ENCODE measurements at regions not wholly inside any gene's neighbourhood (a gene's known extent, or its start where the extent isn't known, plus 50 kb on each side); places are given as distances from the start of the nearest gene placed in this dataset.
A peak's percentile ranks its signal among the peaks of the same experiment; 100 is the strongest.
"Not testable (repeated sequence)": the region's sequence is repeated elsewhere in the genome, so short reads cannot be mapped to it uniquely, and the experiment has no call there.

DNA sequence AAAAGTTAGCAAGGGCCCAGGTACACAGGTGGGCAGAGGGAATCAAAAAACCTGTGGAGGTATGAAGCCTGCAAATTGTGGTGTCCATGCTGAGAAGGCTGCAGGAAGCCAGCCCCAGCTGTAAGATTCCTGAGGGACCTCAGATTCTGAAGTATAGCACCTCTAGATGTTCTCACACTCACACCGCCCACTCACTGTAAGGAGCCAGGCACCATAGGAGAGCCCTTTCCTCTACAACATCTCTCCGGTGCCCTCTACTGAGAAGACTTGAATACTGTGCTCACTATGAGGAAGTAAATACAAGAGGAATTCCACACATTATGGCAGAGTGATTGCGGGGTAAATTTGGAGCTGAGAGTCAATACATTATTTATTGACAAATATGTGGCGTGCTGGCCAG is 68.9 kb upstream of the RUBCNL start:
- in situ Hi-C loops (cut with MboI; ENCODE audit: low sequenced_read_pairs); CTCF ChIA-PET; H2BK15ac ChIP-seq (ENCODE audit: low read depth, low read length); intact Hi-C loops (cut with micrococcal nuclease); H3K27ac ChIP-seq (ENCODE audit: insufficient read depth, low read length); H3K18ac ChIP-seq (ENCODE audit: low read depth, low read length); H4K20me1 ChIP-seq (ENCODE audit: insufficient read depth, low read length); H3K79me1 ChIP-seq (ENCODE audit: low read depth in 1 of 2, low read length in 2 of 2); H2AK9ac ChIP-seq (replicated peaks; ENCODE audit: low read depth, low read length, poor library complexity); H3K56ac ChIP-seq (ENCODE audit: extremely low read depth, insufficient read depth, low read length); H2AK5ac ChIP-seq (ENCODE audit: low read depth, low read length); H2BK20ac ChIP-seq (ENCODE audit: low read depth, low read length); H3K9ac ChIP-seq (ENCODE audit: low read depth, low read length); H2BK5ac ChIP-seq (ENCODE audit: low read depth, low read length, poor library complexity, severe bottlenecking); BruUV-seq (replicated peaks); H3K23ac ChIP-seq (ENCODE audit: low read depth, low read length); H3K14ac ChIP-seq (replicated peaks; ENCODE audit: low read depth, low read length); H2BK120ac ChIP-seq (ENCODE audit: low read depth, low read length); H2AFZ ChIP-seq (replicated peaks; ENCODE audit: low read length, poor library complexity); POLR2A ChIA-PET (ENCODE audit: unreplicated experiment); H3K4me2 ChIP-seq (ENCODE audit: low read depth, low read length); H3K9me1 ChIP-seq (ENCODE audit: insufficient read depth, low read length); H3K4ac ChIP-seq (ENCODE audit: low read depth, low read length); H3K36me3 ChIP-seq (ENCODE audit: control insufficient read depth, insufficient read depth, low read length); H3K4me1 ChIP-seq (ENCODE audit: control insufficient read depth, insufficient read depth, low read length); H4K5ac ChIP-seq (ENCODE audit: low read depth, low read length); H4K91ac ChIP-seq (ENCODE audit: insufficient read depth, low read depth, low read length); H3K9me3 ChIP-seq (ENCODE audit: control insufficient read depth, insufficient read depth, low read length); H4K8ac ChIP-seq (ENCODE audit: low read depth in 2 of 2, low read length in 2 of 2); H3K27me3 ChIP-seq (ENCODE audit: control insufficient read depth, insufficient read depth, low read length); dilution Hi-C loops (cut with HindIII; ENCODE audit: low sequenced_read_pairs, unreplicated experiment); H3K4me3 ChIP-seq (ENCODE audit: insufficient read depth, low read depth, low read length): not testable (repeated sequence)
- peak; percentile 67 for ATAC-seq (ENCODE audit: low read depth)
- WGBS, 2 experiments (ENCODE audit: extremely low coverage in 2 of 2, insufficient read length in 1 of 2) = no CpG with 5 or more reads among the region's 4 CpGs
- 0 out of 2 replicates have a peak, but pooled peaks have one; percentile 2 for TF ChIP-seq RAD21 (IDR thresholded peaks at IDR 0.05; ENCODE audit: low read length)
- TF ChIP-seq, protein P1, sequence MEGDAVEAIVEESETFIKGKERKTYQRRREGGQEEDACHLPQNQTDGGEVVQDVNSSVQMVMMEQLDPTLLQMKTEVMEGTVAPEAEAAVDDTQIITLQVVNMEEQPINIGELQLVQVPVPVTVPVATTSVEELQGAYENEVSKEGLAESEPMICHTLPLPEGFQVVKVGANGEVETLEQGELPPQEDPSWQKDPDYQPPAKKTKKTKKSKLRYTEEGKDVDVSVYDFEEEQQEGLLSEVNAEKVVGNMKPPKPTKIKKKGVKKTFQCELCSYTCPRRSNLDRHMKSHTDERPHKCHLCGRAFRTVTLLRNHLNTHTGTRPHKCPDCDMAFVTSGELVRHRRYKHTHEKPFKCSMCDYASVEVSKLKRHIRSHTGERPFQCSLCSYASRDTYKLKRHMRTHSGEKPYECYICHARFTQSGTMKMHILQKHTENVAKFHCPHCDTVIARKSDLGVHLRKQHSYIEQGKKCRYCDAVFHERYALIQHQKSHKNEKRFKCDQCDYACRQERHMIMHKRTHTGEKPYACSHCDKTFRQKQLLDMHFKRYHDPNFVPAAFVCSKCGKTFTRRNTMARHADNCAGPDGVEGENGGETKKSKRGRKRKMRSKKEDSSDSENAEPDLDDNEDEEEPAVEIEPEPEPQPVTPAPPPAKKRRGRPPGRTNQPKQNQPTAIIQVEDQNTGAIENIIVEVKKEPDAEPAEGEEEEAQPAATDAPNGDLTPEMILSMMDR (conservative IDR thresholded peaks at IDR 0.05; ENCODE audit: low read depth, low read length) = peak; percentile 14; the same call in 1 of the 2 replicates
- DNase-seq = peak; percentile 7

DNA sequence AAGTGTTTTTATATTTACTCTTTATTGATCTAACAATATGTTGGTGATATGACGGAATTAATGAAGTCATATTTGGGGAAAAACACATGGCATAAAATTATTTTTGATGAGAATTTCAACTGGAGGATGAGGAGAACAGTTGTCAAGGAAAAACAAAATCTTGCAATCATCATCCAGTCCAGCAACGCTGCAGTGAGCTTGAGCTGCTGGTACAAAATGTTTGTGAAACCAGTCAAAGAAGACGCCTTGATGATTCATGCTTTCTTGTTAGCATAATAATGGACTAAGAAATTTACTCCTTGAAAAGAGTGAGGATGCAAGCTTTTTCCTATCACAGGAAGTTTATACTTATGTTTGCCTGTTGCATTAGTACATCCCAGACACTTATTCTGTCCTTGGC is 64.1 kb upstream of the RUBCNL start:
- H4K5ac ChIP-seq (ENCODE audit: low read depth, low read length); H3K4me1 ChIP-seq (ENCODE audit: control insufficient read depth, insufficient read depth, low read length); H3K27me3 ChIP-seq (ENCODE audit: control insufficient read depth, insufficient read depth, low read length); in situ Hi-C loops (cut with MboI; ENCODE audit: low sequenced_read_pairs); H3K56ac ChIP-seq (ENCODE audit: extremely low read depth, insufficient read depth, low read length); BruUV-seq (replicated peaks); H3K23ac ChIP-seq (ENCODE audit: low read depth, low read length); H3K9me3 ChIP-seq (ENCODE audit: control insufficient read depth, insufficient read depth, low read length); H4K8ac ChIP-seq (ENCODE audit: low read depth in 2 of 2, low read length in 2 of 2); H3K9ac ChIP-seq (ENCODE audit: low read depth, low read length); H3K18ac ChIP-seq (ENCODE audit: low read depth, low read length); POLR2A ChIA-PET (ENCODE audit: unreplicated experiment); H3K36me3 ChIP-seq (ENCODE audit: control insufficient read depth, insufficient read depth, low read length); H4K20me1 ChIP-seq (ENCODE audit: insufficient read depth, low read length); H2AFZ ChIP-seq (replicated peaks; ENCODE audit: low read length, poor library complexity); dilution Hi-C loops (cut with HindIII; ENCODE audit: low sequenced_read_pairs, unreplicated experiment); H4K91ac ChIP-seq (ENCODE audit: insufficient read depth, low read depth, low read length); H3K4ac ChIP-seq (ENCODE audit: low read depth, low read length); H3K79me1 ChIP-seq (ENCODE audit: low read depth in 1 of 2, low read length in 2 of 2); H3K27ac ChIP-seq (ENCODE audit: insufficient read depth, low read length); H3K14ac ChIP-seq (replicated peaks; ENCODE audit: low read depth, low read length); H2BK120ac ChIP-seq (ENCODE audit: low read depth, low read length); ATAC-seq (ENCODE audit: low read depth); H3K4me3 ChIP-seq (ENCODE audit: insufficient read depth, low read depth, low read length); H2BK5ac ChIP-seq (ENCODE audit: low read depth, low read length, poor library complexity, severe bottlenecking); H3K4me2 ChIP-seq (ENCODE audit: low read depth, low read length); DNase-seq; H3K9me1 ChIP-seq (ENCODE audit: insufficient read depth, low read length); H2BK20ac ChIP-seq (ENCODE audit: low read depth, low read length); intact Hi-C loops (cut with micrococcal nuclease); H2AK9ac ChIP-seq (replicated peaks; ENCODE audit: low read depth, low read length, poor library complexity); H2BK15ac ChIP-seq (ENCODE audit: low read depth, low read length); H2AK5ac ChIP-seq (ENCODE audit: low read depth, low read length); CTCF ChIA-PET: not testable (repeated sequence)
- no CpG with 5 or more reads among the region's 3 CpGs for WGBS, 2 experiments (ENCODE audit: extremely low coverage in 2 of 2, insufficient read length in 1 of 2)
